ENCODE measurements at regions not wholly inside any gene's neighbourhood (a gene's known extent, or its start where the extent isn't known, plus 50 kb on each side); places are given as distances from the start of the nearest gene placed in this dataset.

DNA sequence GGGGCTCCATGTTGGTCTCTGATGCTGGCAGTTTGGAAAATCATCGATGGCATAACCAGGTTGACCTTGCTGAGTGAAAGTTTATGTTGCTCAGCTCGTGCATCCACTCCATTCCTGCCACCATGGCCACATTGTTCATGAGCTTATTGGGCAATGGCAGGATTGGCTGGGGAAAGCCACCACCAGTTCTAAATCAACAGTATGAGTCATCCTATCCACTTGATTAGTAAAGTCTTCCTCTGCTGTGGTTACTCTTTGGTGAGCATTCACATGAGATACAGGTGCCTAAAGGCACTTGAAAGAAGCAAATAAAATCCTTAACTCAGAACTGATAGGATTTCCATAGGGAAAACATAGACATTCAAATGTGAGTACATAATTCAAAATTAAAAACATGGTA lies 131.8 kb upstream of the FBN2 start:
- no peak overlapping the region for H3K27ac ChIP-seq
- ChIA-PET POLR2A (ENCODE audit: low non-redundant PET) (no interaction called here), CTCF (no interaction called here)
- TF ChIP-seq, protein P1, sequence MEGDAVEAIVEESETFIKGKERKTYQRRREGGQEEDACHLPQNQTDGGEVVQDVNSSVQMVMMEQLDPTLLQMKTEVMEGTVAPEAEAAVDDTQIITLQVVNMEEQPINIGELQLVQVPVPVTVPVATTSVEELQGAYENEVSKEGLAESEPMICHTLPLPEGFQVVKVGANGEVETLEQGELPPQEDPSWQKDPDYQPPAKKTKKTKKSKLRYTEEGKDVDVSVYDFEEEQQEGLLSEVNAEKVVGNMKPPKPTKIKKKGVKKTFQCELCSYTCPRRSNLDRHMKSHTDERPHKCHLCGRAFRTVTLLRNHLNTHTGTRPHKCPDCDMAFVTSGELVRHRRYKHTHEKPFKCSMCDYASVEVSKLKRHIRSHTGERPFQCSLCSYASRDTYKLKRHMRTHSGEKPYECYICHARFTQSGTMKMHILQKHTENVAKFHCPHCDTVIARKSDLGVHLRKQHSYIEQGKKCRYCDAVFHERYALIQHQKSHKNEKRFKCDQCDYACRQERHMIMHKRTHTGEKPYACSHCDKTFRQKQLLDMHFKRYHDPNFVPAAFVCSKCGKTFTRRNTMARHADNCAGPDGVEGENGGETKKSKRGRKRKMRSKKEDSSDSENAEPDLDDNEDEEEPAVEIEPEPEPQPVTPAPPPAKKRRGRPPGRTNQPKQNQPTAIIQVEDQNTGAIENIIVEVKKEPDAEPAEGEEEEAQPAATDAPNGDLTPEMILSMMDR (conservative IDR thresholded peaks at IDR 0.05; ENCODE audit: low read depth) = no peak
- no peak for DNase-seq (ENCODE audit: low spot score)

DNA sequence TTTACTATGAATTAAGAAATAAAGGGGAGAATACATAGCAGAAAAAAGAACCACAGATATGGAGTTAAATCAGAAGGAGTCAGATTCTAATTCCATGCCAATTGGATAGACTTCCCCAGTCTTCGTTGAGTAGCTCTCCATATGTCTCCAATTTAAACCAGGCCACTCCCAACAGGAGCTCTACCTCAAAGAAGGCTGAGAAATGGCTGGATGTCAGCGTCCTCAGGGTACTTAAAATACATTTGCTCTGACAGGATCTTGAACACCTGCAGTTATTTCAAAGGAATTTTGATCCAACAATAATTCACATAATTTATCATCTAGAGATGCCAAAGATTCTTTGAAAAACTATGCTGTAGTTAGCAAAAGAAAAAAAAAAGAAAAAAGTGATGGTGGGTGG lies 133.9 kb upstream of the FBN2 start:
- H3K27ac ChIP-seq = no peak overlapping the region
- no peak for DNase-seq (ENCODE audit: low spot score)
- TF ChIP-seq, protein P1 (conservative IDR thresholded peaks at IDR 0.05; ENCODE audit: low read depth) = no peak
- ChIA-PET CTCF (interaction anchor here (0.6 kb wide), 1 partner anchor 174 kb away, joined by 3 read pairs; no protein-coding TSS in a partner anchor), POLR2A (ENCODE audit: low non-redundant PET) (no interaction called here)

DNA sequence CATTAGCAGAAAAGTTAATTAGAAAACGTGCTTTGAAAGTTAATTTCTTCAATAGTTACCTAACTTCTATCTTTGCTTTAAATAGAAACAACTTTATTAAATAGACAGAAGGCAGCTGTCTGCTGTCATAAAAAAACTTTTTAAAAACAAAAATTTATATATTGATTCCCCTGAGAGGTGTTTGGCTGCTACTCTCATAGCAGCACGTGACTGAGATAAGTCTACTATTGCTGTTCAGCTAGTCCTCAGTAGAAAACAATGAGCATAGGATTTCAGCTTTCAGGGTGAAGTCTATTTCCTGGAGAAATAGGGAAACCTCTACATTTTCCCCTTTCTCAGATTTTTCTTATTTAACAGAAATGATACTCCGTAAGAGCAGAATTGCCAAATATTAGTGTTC lies 135.0 kb upstream of the FBN2 start:
- TF ChIP-seq, protein P1 (conservative IDR thresholded peaks at IDR 0.05; ENCODE audit: low read depth) = no peak
- ChIA-PET POLR2A (ENCODE audit: low non-redundant PET) (no interaction called here), CTCF (interaction anchor here (0.5 to 0.6 kb wide), 3 partner anchors 265 to 460 kb away, joined by 3 to 4 read pairs (median 4); no protein-coding TSS in a partner anchor)
- no peak overlapping the region for H3K27ac ChIP-seq
- no peak for DNase-seq (ENCODE audit: low spot score)

DNA sequence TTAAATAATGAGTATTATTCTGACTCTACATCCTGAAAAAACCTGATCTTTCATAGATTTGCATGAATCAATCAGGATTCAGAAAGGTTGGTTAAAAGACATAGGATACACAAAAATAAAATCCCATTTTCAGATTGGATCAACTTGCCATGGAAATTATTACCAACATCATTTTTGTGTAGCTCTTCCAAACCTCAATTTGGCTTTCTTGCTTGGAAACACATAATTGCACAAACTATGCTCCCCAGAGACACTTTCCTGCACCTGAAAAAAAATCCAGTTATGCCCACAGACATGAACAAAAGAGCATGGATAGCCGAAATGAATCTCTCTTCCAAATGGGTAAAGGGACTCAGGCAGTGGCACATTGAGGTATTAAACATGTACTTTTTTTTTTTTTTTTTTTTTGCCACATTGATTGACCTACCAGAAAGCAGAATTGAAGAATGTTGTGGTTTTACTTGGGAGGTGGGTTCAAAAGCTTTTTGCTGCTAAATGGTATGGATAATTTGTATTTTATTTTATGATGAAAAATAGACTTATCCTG lies 135.4 kb upstream of the FBN2 start:
- ChIA-PET CTCF (interaction anchor here (0.6 kb wide), 1 partner anchor 452 kb away, joined by 4 read pairs; no protein-coding TSS in a partner anchor), POLR2A (ENCODE audit: low non-redundant PET) (interaction anchor here (0.6 kb wide), 1 partner anchor 84 kb away, joined by 4 read pairs; no protein-coding TSS in a partner anchor)
- no peak overlapping the region for H3K27ac ChIP-seq
- TF ChIP-seq, protein P1 (conservative IDR thresholded peaks at IDR 0.05; ENCODE audit: low read depth) = no peak
- DNase-seq (ENCODE audit: low spot score) = no peak

DNA sequence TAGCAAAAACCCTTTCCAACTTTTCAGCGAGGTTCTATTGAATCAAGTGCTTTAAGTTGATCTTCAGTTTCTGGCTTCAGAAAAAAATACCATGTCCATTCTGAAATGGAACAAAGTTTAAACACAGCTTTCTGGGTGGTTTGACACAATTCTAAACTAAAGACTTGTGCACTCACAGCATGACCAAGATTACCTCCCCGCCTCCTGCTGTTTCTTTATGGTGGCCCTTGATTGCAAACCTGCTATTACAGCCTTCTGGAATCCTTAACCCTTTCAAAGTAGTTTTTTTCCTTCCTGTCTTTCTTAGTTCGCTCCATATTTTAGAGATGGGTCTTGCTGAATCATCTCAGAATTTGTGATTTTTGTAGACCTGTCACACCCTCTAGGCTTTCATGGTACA lies 135.9 kb upstream of the FBN2 start:
- DNase-seq (ENCODE audit: low spot score) = no peak
- POLR2A ChIA-PET (ENCODE audit: low non-redundant PET) = interaction anchor here (0.6 kb wide), 1 partner anchor 83 kb away, joined by 4 read pairs; no protein-coding TSS in a partner anchor

DNA sequence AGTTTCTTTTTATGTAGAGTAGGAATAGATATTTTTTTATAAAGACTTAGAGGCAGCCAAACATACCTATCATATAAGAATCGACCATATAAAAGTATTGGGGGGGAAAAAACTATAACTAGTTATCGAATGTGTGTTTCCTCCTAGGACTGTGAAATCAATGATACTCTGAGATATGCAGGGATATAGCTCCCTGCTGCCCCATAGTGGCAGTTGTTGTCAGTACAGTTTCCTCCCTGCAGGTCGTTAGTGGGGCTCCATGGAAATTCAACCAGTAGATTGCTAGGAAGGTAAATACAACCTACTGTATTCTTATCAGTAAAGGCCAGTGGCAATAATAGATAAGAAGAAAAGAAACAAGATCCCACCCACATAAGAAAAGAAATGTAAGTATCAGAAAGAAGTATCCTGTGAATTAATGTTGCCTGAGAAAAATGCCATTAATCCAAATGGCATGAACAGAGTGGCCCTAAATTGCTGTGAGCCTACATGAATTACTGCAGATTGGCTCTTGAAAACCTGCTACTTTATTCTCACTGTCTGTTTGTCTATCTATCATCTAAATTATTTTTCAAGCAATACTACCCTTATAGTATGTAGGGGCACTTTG lies 136.9 kb upstream of the FBN2 start:
- DNase-seq (ENCODE audit: low spot score) = peak; percentile 69
- TF ChIP-seq, protein P1 (conservative IDR thresholded peaks at IDR 0.05; ENCODE audit: low read depth) = peak; percentile 91

More for the DNA sequence above, 135.9 kb upstream of the FBN2 start:
- TF ChIP-seq, protein P1 (conservative IDR thresholded peaks at IDR 0.05; ENCODE audit: low read depth) = no peak
- CTCF ChIA-PET = interaction anchor here (0.7 to 0.9 kb wide), 2 partner anchors 50 to 399 kb away, joined by 3 to 6 read pairs; no protein-coding TSS in a partner anchor
- no peak overlapping the region for H3K27ac ChIP-seq

More for the DNA sequence above, 136.9 kb upstream of the FBN2 start:
- H3K27ac ChIP-seq = no peak overlapping the region
- POLR2A ChIA-PET (ENCODE audit: low non-redundant PET) = no interaction called here
- CTCF ChIA-PET = interaction anchor here (0.6 to 0.9 kb wide), 11 partner anchors 51 to 1850 kb away, joined by 3 to 6 read pairs (median 3); partner anchors contain the start of gene FBN2
